Uterus (tissue), 2 donors: ENCODE measurements at regions not wholly inside any gene's neighbourhood (a gene's known extent, or its start where the extent isn't known, plus 50 kb on each side); places are given as distances from the start of the nearest gene placed in this dataset.
"Not testable (repeated sequence)": the region's sequence is repeated elsewhere in the genome, so short reads cannot be mapped to it uniquely, and the experiment has no call there.

Experiments
- POLR2A ChIP-seq, 2 donors: fragments of 450-650 bp; IDR thresholded peaks; one replicate each; pipeline ENCODE4 v1.6.1; 2016; ENCODE audit warnings: antibody characterized with exemption in 2 of 2, mild to moderate bottlenecking in 1 of 2, moderate library complexity in 1 of 2
- TF ChIP-seq, protein P1 (sequence below), 4 experiments: fragments of 200-600 bp in 2 of 4; fragments of 450-650 bp in 2 of 4; sonication (generic) in 2 of 4; IDR thresholded peaks; one replicate each; pipeline ENCODE4 v1.5.1; 2016 to 2019; ENCODE audit warnings: antibody characterized with exemption in 4 of 4, mild to moderate bottlenecking in 2 of 4, moderate library complexity in 1 of 4

DNA sequence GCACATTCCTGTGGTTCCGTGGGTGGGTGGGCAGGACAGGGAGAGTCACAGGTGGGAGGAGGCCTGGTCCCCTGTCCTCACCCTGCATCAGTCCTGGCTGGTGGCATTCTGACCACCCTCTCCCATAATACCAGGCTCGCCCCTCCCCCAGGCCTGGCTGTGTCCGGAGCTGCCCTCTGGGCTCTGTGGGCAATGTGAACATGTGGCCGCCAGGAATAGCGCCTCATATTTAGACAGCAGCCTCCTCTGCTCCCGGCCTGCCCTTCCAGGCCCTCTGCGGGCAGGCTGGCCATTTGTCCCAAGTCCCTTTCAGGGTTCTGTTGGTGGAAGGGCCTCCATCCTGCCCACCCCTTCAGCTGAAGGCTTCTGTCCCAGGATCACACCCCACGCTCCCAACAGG is 4482.2 kb upstream of the TPTE start:
- TF ChIP-seq, protein P1, sequence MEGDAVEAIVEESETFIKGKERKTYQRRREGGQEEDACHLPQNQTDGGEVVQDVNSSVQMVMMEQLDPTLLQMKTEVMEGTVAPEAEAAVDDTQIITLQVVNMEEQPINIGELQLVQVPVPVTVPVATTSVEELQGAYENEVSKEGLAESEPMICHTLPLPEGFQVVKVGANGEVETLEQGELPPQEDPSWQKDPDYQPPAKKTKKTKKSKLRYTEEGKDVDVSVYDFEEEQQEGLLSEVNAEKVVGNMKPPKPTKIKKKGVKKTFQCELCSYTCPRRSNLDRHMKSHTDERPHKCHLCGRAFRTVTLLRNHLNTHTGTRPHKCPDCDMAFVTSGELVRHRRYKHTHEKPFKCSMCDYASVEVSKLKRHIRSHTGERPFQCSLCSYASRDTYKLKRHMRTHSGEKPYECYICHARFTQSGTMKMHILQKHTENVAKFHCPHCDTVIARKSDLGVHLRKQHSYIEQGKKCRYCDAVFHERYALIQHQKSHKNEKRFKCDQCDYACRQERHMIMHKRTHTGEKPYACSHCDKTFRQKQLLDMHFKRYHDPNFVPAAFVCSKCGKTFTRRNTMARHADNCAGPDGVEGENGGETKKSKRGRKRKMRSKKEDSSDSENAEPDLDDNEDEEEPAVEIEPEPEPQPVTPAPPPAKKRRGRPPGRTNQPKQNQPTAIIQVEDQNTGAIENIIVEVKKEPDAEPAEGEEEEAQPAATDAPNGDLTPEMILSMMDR (IDR thresholded peaks at IDR 0.05) = not testable (repeated sequence)
- not testable (repeated sequence) for TF ChIP-seq POLR2A (IDR thresholded peaks at IDR 0.05)
